AG04450 (cell line): ENCODE measurements at regions not wholly inside any gene's neighbourhood (a gene's known extent, or its start where the extent isn't known, plus 50 kb on each side); places are given as distances from the start of the nearest gene placed in this dataset.

Experiments
- CTCF ChIA-PET: fragments of 300-600, 350-600 bp; formaldehyde crosslinking; extraction: SDS; loops from one replicate; lab custom pipeline; 2022; ENCODE audit warnings: antibody characterized with exemption, inconsistent platforms; lab: Charles Lee
- POLR2A ChIA-PET: fragments of 350-600 bp; formaldehyde crosslinking; extraction: SDS; loops from one replicate; lab custom pipeline; 2021; ENCODE audit warnings: antibody characterized with exemption, inconsistent platforms; lab: Yijun Ruan, JAX
- DNase-seq: peaks from one replicate; pipeline ENCODE4 v3.0.0-alpha.2; 2011; ENCODE audit warnings: low read depth, low spot score
- H3K27ac ChIP-seq: one replicate; pipeline ENCODE4 v1.5.1; 2012; ENCODE audit warnings: low read depth, low read length, control low read depth
- H3K27me3 ChIP-seq: one replicate; pipeline ENCODE4 v1.6.0; 2012; ENCODE audit warnings: low read length; ENCODE audit not compliant: control insufficient read depth, insufficient read depth
- H3K4me3 ChIP-seq: 2 replicates; pipeline ENCODE4 v1.5.1; 2011; ENCODE audit warnings: mild to moderate bottlenecking, low read depth, low read length, control low read depth
- H3K9me3 ChIP-seq: 2 replicates; pipeline ENCODE4 v1.5.1; 2012; ENCODE audit warnings: low read length; ENCODE audit not compliant: control insufficient read depth, insufficient read depth
- TF ChIP-seq, protein P1 (sequence below): IDR thresholded peaks from 2 replicates; pipeline ENCODE4 v1.5.1; 2011; ENCODE audit warnings: low read depth, low read length, control low read depth, inconsistent platforms

DNA sequence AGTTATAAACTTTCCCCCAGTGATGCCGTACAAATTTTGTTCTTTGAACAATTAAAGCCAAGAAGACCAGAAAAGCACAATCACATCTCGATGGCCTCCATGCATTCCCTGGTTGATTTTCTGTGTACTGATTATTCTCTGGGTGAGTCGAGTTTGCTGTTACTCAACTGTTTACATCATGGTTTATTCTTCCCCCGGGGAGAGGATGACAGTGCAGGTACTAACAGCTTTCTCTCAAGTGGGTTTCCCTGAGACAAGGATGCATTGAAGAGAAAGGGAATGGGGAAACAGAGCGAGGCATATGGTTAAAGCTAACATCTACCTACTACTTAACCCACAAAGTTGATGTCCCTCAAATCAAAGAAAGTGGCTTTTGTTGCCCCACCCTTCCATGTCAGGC is 410.8 kb upstream of the FANCL start:
- ChIA-PET CTCF (no interaction called here), POLR2A (no interaction called here)
- Histone ChIP-seq H3K27ac (no peak overlapping the region), H3K27me3 (no peaks in the 10 kb centered on the region), H3K9me3 (no peaks in the 10 kb centered on the region), H3K4me3 (no peak overlapping the region)
- TF ChIP-seq, protein P1, sequence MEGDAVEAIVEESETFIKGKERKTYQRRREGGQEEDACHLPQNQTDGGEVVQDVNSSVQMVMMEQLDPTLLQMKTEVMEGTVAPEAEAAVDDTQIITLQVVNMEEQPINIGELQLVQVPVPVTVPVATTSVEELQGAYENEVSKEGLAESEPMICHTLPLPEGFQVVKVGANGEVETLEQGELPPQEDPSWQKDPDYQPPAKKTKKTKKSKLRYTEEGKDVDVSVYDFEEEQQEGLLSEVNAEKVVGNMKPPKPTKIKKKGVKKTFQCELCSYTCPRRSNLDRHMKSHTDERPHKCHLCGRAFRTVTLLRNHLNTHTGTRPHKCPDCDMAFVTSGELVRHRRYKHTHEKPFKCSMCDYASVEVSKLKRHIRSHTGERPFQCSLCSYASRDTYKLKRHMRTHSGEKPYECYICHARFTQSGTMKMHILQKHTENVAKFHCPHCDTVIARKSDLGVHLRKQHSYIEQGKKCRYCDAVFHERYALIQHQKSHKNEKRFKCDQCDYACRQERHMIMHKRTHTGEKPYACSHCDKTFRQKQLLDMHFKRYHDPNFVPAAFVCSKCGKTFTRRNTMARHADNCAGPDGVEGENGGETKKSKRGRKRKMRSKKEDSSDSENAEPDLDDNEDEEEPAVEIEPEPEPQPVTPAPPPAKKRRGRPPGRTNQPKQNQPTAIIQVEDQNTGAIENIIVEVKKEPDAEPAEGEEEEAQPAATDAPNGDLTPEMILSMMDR, result no peak
- no peak for DNase-seq

- TF ChIP-seq, protein P1, result no peak
- no peak overlapping the region for H3K4me3 ChIP-seq
- H3K9me3 ChIP-seq, result no peaks in the 10 kb centered on the region
- H3K27ac ChIP-seq, result no peak overlapping the region
- ChIA-PET POLR2A (no interaction called here), CTCF (no interaction called here)
- no peak for DNase-seq
- H3K27me3 ChIP-seq, result no peaks in the 10 kb centered on the region
Observed at GRCh38 chr2:58650781-58651180, 409.7 kb upstream of the FANCL start.

GRCh38 chr2:58649756-58650155 is 408.6 kb upstream of the FANCL start:
- DNase-seq, result no peak
- no peaks in the 10 kb centered on the region for H3K9me3 ChIP-seq
- no peak overlapping the region for H3K4me3 ChIP-seq
- TF ChIP-seq, protein P1, result no peak
- H3K27ac ChIP-seq, result no peak overlapping the region
- ChIA-PET POLR2A (no interaction called here), CTCF (no interaction called here)
- H3K27me3 ChIP-seq, result no peaks in the 10 kb centered on the region

DNA sequence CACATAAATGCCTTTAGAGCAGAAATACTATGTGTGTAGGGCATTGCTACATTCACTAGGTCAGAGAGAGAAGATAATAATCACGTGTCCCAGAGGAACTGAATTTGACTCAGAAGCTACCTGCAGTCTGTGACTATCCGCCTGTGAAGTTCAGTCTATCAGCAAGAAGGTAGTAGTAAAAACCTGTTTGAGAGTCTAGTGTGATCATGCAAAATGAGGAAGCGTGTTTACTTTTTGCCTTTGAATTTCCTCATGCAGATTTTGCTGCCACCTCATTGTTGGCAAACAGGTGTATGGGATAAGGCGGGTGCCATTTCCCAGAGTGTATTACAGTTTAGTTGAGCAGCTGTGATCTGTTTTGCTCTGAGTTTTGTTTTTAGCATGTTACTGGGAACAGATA is 403.9 kb upstream of the FANCL start:
- H3K27me3 ChIP-seq, result no peaks in the 10 kb centered on the region
- no peaks in the 10 kb centered on the region for H3K9me3 ChIP-seq
- TF ChIP-seq, protein P1, result no peak
- no peak overlapping the region for H3K4me3 ChIP-seq
- H3K27ac ChIP-seq, result no peak overlapping the region
- no peak for DNase-seq
- CTCF ChIA-PET, result interaction anchor here (0.5 kb wide), 1 partner anchor 128 kb away, joined by 3 read pairs; no protein-coding TSS in a partner anchor
- POLR2A ChIA-PET, result no interaction called here

GRCh38 chr2:58644451-58644850 is 403.3 kb upstream of the FANCL start:
- ChIA-PET CTCF (no interaction called here), POLR2A (no interaction called here)
- TF ChIP-seq, protein P1, result no peak
- DNase-seq, result no peak
- H3K27ac ChIP-seq, result no peak overlapping the region
- no peaks in the 10 kb centered on the region for H3K27me3 ChIP-seq
- no peak overlapping the region for H3K4me3 ChIP-seq
- no peaks in the 10 kb centered on the region for H3K9me3 ChIP-seq
